Adrenal gland (tissue), 5 donors: ENCODE measurements at regions not wholly inside any gene's neighbourhood (a gene's known extent, or its start where the extent isn't known, plus 50 kb on each side); places are given as distances from the start of the nearest gene placed in this dataset.

Source experiments
- POLR2A ChIP-seq, 2 donors: fragments of 450-650 bp; IDR thresholded peaks; one replicate each; pipeline ENCODE4 v1.6.1; 2017; ENCODE audit warnings: antibody characterized with exemption in 2 of 2, mild to moderate bottlenecking in 2 of 2, moderate library complexity in 1 of 2
- TF ChIP-seq, protein P1 (sequence below), 6 experiments: fragments of 450-650 bp in 4 of 6; fragments of 200-600 bp in 2 of 6; sonication (generic) in 1 of 6; IDR thresholded peaks; 1 replicate in 5 of 6; 2 replicates in 1 of 6; pipeline versions ENCODE4 v1.5.1 to v1.8.0; 2016 to 2021; ENCODE audit warnings: antibody characterized with exemption in 6 of 6, mild to moderate bottlenecking in 2 of 6, moderate library complexity in 1 of 6
- donor health status: DM: no; HTN: no; CAD: no.

DNA sequence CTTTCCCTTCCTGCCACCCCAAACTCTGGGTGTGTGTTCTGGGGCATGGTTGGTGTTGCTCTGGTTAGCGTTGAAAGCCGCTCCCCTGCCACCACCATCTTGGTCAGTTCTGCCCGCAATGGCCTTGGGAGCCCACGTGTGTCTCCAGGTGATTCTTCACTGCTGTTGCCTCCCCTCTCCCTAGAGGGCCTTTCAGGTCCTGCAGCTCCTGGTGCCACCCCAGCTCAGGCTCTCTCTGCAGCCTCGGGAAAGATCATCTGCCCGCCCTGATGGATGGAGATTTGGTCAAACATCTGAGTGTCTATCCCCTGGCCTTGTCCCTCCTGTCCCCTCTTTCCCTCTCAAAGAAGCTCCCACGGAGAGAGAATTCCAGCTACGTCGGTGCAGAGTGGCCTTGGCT is 241.3 kb downstream of the RBFOX3 start:
- TF ChIP-seq, protein P1, sequence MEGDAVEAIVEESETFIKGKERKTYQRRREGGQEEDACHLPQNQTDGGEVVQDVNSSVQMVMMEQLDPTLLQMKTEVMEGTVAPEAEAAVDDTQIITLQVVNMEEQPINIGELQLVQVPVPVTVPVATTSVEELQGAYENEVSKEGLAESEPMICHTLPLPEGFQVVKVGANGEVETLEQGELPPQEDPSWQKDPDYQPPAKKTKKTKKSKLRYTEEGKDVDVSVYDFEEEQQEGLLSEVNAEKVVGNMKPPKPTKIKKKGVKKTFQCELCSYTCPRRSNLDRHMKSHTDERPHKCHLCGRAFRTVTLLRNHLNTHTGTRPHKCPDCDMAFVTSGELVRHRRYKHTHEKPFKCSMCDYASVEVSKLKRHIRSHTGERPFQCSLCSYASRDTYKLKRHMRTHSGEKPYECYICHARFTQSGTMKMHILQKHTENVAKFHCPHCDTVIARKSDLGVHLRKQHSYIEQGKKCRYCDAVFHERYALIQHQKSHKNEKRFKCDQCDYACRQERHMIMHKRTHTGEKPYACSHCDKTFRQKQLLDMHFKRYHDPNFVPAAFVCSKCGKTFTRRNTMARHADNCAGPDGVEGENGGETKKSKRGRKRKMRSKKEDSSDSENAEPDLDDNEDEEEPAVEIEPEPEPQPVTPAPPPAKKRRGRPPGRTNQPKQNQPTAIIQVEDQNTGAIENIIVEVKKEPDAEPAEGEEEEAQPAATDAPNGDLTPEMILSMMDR (IDR thresholded peaks at IDR 0.05), result no peak
- TF ChIP-seq POLR2A (IDR thresholded peaks at IDR 0.05), result no peak
